Pons (tissue), 1 donor: ENCODE measurements at regions not wholly inside any gene's neighbourhood (a gene's known extent, or its start where the extent isn't known, plus 50 kb on each side); places are given as distances from the start of the nearest gene placed in this dataset.

Experiments used
- DNase-seq: peaks from one replicate; pipeline ENCODE4 v3.0.0-alpha.2; 2016; ENCODE audit warnings: low spot score

DNA sequence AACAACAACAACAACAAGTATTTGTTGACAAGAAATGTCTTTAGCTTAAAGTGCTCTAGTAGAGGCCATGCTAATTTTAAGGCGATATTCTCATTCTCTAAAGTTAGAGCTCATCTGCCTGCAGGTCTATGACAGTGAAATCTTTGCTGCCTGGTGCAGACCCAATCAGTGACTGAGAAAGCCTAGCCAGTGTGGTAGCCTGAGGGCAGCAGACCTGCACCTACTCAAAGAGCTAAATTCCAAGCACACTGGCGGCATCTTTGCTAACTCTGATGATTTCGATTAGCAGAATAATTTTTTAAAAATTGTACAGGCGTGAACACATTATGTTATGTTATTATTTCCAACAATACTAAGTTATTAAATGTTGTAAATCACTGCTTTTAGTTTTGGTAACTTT lies 228.8 kb upstream of the RGMA start:
- DNase-seq = no peak

- no peak for DNase-seq
Observed at GRCh38 chr15:93314245-93314644, 225.2 kb upstream of the RGMA start.

GRCh38 chr15:93312891-93313486 lies 224.0 kb upstream of the RGMA start:
- peak; percentile 73 for DNase-seq

DNA sequence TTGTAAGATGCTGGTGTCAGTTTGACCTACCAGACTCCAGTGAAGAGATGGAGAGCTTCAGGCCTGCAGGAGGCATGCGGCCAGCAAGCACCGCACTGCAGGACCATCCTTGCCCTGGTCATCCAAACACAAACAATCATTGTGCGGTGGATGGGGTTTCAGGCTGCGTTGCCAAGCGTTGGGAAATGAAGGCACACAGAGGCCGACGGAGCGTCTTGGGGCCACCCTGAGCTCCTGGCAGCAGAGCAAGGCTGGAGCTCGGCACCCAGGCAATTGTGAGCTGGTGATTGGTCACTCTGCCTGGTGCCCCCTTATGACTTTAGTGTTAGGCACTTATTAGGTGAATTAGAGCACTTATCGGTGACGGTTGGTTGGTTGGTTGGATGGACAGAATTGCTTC lies 222.6 kb upstream of the RGMA start:
- DNase-seq = no peak

DNA sequence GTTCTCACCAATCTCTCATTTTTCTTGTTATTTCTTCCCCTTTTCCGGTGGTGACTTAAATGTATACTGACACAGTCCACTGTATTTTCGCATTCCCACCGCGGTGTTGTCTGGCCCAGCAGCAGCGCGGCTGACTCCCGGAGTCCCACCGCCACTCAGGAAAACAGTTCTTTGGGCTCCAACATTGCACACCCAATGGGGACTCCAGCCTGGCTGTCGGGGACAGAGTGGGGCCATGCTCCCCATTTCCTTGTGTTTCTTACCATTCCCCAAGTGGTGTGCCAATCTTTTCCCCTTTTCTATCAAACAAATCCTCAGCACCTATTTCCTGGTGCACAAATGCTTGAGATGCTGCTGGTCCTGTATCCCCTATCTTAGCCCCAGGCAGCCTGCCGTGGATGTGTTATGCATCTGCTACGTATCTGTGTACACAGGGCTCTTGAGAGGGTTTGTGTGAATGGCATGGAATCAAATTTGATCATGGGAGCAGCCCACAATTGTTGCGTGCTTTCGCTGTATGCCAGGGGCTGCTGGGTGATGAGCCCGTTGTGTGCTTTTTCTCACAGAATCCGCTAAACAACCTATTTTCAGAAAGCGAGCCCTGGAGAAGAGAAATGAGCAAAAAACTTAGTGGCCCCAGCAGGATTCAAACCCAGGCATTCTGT lies 219.1 kb upstream of the RGMA start:
- DNase-seq = no peak

DNA sequence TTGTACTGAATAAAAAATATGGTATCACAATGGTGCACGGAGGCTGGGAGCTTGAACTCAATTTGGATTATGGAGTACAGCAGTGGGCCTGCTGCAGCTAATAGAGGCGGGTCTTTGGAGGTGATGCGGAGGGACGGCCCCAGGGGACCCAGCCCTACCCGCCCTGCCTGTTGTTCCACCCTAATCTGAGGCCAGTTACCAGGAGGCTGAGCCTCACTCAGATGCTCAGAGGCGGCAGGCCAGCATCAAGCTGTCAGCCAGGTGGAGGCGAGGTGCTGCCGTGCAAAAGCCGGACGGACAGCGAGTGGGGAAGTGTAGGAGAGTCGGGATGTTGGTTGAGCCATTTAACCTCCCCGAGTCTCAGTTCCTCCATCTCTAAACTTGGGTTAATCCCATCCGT lies 218.5 kb upstream of the RGMA start:
- no peak for DNase-seq

DNA sequence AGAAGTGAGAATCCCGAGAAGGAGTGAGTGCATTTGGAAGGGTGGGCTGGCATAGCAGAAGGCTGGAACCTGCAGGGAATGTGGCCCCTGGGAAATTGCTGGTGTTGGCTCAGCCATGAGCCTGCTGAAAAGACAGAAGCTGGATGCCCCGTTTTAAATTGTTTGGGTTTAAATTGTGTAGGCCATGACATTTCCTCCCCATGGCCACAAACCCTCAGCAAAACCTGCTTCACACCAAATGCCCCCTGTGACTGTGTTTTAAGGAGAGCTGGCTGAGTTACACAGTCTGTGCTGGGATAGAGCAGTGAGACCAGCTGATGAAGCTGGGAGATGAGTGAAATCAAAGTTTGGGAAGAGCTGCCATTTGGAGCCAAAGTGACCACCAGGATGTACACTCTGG lies 216.3 kb upstream of the RGMA start:
- DNase-seq = no peak

DNA sequence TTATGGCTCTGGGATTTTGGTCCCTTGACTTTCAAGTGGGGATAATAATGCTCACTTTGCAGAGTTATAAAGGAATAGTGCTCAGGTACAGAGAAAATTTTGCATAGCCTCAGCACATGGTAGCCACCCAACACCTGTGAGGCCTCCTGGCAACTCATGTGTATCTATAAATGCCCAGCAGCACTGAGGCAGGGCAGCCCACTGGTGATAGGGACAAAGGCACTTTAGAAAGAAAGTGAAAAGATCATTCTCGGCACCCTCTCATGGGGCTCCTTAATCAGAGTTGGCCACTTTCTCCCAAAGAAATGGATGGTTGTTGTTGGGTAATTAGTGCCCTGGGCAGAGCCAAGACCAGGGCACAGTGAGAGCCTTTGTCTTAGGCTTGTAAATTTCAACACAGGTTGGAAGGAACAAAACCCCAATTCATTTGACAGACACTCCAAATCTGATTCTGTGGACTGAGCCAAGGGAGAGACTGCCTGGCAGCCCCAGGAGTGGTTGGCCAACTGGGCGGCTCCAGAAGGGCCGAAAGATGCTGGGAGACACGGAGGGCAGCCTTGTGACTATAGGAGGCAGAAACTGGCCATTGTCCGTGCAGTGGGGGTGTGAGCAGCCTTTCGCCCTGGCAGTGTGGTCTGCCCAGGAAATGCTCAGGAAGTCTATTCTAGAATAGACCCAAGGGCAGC lies 213.2 kb upstream of the RGMA start:
- peak; percentile 94 for DNase-seq

GRCh38 chr15:93300796-93301195 lies 211.8 kb upstream of the RGMA start:
- DNase-seq = no peak

GRCh38 chr15:93299675-93300074 lies 210.7 kb upstream of the RGMA start:
- no peak for DNase-seq

DNA sequence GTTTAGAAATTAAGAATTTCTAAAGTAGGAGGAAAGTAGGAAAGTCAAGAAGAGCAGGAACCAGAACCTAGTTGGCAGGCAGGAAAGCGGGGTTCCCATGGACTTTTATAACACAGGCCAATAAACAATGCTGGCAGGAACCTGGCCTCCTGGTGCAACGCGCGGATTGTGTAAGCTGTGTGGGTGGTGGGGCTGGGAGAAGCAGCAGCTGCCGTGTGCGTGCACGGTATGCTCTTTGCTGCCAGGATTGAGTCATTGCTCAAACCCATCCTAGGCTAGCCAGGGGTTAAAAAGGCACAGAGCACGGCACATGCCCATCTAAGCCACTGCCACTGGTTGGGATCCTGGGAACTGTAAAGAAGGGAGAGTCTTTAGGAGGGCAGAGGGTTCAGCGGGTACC lies 209.9 kb upstream of the RGMA start:
- DNase-seq = no peak

DNA sequence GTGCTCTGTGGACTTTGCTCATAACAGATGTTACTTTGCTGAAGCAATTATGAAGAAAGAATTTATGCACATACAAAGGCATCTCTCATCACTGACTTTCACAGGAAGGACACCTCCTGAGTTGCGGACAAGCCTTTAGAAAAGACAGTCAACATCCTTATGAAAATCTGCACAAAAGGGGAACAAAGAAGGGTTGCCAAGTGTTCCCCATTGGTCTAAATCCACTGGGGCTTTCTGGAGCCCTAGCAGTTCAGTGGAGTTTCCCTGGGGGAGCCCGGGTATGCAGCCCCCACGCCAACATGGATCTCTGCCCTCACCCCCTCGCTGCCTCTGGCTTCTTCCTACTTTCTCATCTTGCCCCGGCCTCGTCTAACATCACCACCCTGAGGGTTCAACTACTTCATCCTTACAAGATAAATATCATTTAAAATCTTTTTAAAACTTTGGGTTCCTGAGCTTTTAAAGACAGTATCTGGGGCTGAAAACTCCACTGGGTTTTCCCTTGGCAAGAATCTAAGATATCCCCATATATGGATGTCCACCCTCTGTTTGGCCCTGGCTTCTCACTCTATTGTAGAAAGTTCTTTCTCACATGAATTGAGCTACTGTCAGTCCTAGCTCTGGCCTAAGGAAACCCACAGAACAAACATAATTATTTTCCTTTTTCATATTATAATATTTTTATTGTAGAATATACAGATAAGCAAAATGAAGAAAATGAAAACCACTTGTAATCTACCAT lies 207.9 kb upstream of the RGMA start:
- no peak for DNase-seq

GRCh38 chr15:93294896-93295295 lies 205.9 kb upstream of the RGMA start:
- no peak for DNase-seq

GRCh38 chr15:93294066-93294465 lies 205.1 kb upstream of the RGMA start:
- DNase-seq = no peak

DNA sequence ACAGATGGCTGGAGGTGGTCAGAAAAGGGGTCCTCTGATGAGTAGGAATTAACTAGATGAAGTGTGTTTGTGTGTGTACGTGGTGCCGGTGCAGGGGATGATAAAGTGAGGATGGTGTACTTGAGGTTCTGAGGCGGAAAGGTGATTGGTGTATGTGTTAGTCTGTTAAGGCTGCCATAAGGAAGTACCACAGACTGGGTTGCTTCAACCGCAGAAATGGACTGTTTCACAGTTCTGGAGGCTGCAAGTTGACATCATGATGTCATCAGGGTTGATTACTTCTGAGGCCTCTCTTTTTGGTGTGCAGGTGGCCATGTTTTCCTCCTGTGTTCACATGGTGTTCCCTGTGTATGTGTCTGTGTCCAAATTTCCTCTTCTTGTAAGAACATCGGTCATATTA lies 202.4 kb upstream of the RGMA start:
- no peak for DNase-seq

DNA sequence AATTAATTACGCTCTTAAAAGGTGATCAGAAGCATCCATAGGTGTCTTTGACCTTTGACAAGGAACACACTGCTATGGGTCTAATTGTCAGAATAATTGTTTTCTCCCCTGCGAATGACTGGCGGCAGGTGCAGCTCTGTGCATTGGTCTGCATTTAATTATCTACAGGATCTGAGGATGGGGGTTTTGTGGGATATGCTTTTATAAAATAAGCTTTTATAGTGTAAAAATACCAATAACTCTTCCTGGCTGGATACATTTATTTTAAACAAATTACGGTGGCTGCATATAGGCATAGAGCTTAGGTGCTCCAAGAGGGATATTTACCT lies 201.6 kb upstream of the RGMA start:
- no peak for DNase-seq

GRCh38 chr15:93289941-93290617 lies 201.1 kb upstream of the RGMA start:
- no peak for DNase-seq

DNA sequence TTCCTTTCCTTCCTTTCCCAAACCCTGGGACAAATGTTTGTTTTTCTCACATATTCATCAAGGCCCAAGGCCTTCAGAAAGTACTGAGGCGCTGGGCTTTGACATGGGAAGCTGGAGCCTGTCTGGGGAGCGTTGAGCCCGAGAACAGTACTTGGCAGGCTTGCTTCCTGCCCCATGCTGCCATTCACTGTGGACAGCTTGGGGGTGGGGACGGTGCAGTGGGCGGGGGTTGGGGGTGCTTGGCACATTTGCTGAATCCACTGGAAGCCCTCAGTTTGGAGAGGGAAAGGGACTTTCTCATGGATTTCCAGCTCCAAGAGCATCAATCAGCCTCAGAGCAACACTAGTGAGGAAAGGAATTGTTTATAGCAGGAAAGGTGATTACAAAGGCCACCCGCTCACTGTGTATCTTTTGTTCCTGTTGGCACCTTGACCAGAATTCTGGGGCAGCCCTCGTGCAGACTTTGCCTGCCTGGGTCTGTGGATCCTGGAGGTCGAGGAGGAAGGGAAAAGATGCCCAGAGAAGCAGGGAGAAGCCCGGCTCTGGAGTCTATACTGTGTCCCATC lies 199.8 kb upstream of the RGMA start:
- DNase-seq = peak; percentile 35

DNA sequence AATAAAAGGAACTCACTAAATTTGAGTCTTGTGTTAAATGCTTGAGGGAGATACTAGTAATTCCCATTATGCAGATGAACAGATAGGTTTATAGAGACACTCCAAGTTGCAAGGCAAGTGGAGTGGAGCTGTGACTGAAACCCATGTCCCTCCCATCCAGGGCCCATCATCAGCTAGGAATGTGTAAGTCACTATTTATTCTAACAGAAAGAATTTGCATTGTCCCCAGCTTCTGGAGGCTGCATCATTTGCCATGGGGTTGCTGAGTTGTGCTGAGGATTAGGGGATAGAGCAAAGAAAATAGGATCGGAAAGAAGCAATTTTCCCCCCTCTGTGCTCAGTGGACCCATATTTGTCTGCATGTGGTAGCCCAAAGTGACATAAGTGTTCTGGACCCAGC lies 197.4 kb upstream of the RGMA start:
- DNase-seq = no peak

- DNase-seq = no peak
Observed at GRCh38 chr15:93283854-93284253, 194.8 kb upstream of the RGMA start.

GRCh38 chr15:93282808-93283207 lies 193.8 kb upstream of the RGMA start:
- DNase-seq = no peak

DNA sequence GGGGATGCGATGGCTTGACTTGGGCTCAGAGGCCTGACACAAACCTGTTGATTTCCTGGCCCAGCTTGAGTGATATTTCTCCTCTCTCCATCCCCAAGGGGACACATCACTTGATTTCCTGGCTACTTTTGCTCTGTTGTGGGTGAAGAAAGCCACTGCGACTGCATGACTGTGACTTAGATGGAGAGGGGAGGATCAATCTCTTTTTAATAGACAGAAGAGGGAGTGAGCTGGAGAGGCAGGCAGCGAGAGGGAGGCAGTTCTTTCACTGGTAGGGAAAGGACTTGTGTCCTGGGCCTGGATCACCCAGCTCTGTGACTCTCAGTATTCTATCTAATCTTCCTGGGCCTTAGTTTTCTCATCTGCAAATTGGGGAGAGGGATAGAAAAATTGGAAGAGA lies 189.8 kb upstream of the RGMA start:
- DNase-seq = no peak
